Natural killer cell (primary cell): ENCODE measurements at regions not wholly inside any gene's neighbourhood (a gene's known extent, or its start where the extent isn't known, plus 50 kb on each side); places are given as distances from the start of the nearest gene placed in this dataset.
"Not testable (repeated sequence)": the region's sequence is repeated elsewhere in the genome, so short reads cannot be mapped to it uniquely, and the experiment has no call there.

Experiments
- ATAC-seq, 3 donors: fragments of 150-1000 bp in 2 of 3; fragments of 200-7000 bp in 1 of 3; cut with Tn5 transposase; 1 replicate in 1 of 3; 2 replicates in 2 of 3; pipeline ENCODE4 v1.10.0; 2021; ENCODE audit warnings: mild to moderate bottlenecking in 2 of 3, moderate library complexity in 2 of 3
- DNase-seq, 2 donors: peaks; one replicate each; pipeline versions ENCODE4 v3.0.0 to v3.0.0-alpha.2; 2013 to 2021; ENCODE audit warnings: mixed read lengths in 1 of 2
- H3K27ac ChIP-seq: one replicate; pipeline ENCODE4 v1.5.1; 2013; ENCODE audit warnings: mild to moderate bottlenecking, low read length
- H3K27me3 ChIP-seq: one replicate; pipeline ENCODE4 v1.6.1; 2013; ENCODE audit warnings: low read length; ENCODE audit not compliant: control insufficient read depth, insufficient read depth
- H3K36me3 ChIP-seq: one replicate; pipeline ENCODE4 v1.6.1; 2013; ENCODE audit warnings: low read length; ENCODE audit not compliant: control insufficient read depth, insufficient read depth
- H3K4me1 ChIP-seq: one replicate; pipeline ENCODE4 v1.6.1; 2013; ENCODE audit warnings: low read length; ENCODE audit not compliant: control insufficient read depth, insufficient read depth
- H3K4me3 ChIP-seq: one replicate; pipeline ENCODE4 v1.5.1; 2013; ENCODE audit warnings: low read length
- H3K9me3 ChIP-seq: one replicate; pipeline ENCODE4 v1.6.1; 2013; ENCODE audit warnings: low read length; ENCODE audit not compliant: control insufficient read depth, insufficient read depth
- H3K27ac Mint-ChIP-seq, 2 donors: one replicate each; pipeline ENCODE4 v1.8.0; 2022; ENCODE audit warnings: mild to moderate bottlenecking in 2 of 2, mixed read lengths in 2 of 2, moderate library complexity in 1 of 2
- H3K27me3 Mint-ChIP-seq, 2 donors: one replicate each; pipeline ENCODE4 v1.8.0; 2022; ENCODE audit warnings: low read depth in 2 of 2, mixed read lengths in 2 of 2
- H3K36me3 Mint-ChIP-seq: one replicate; pipeline ENCODE4 v1.8.0; 2022; ENCODE audit warnings: mixed read lengths
- H3K4me1 Mint-ChIP-seq, 2 donors: one replicate each; pipeline ENCODE4 v1.8.0; 2022; ENCODE audit warnings: mixed read lengths in 2 of 2
- H3K4me3 Mint-ChIP-seq: one replicate; pipeline ENCODE4 v1.8.0; 2022; ENCODE audit warnings: mild to moderate bottlenecking, moderate library complexity, mixed read lengths
- H3K9me3 Mint-ChIP-seq, 2 donors: one replicate each; pipeline ENCODE4 v1.8.0; 2022; ENCODE audit warnings: mixed read lengths in 2 of 2
- CTCF ChIP-seq: fragments of 200-600 bp; IDR thresholded peaks from one replicate; pipeline ENCODE4 v1.8.0; 2022; ENCODE audit warnings: antibody characterized with exemption
- WGBS: methylation state at CpG from one replicate; pipeline ENCODE4 v1.1.7; 2013; ENCODE audit warnings: missing lambda C conversion rate; ENCODE audit not compliant: insufficient coverage; 5-methylcytosine and 5-hydroxymethylcytosine counted together
- intact Hi-C: fragments of 100-400 bp; cut with micrococcal nuclease; formaldehyde crosslinking; loops from one replicate; pipeline ENCODE4 v1.14.2; 2022

- Mint-ChIP-seq H3K27me3 (peaks cover 0 to 4% of the 10 kb centered on the region in 2 donors), H3K27ac (no peak overlapping the region), H3K4me3 (no peak overlapping the region), H3K36me3 (no peaks in the 10 kb centered on the region), H3K9me3 (no peaks in the 10 kb centered on the region), H3K4me1 (peaks cover 0 to 8% of the 10 kb centered on the region in 2 donors)
- intact Hi-C loops, result no loop called here
- Histone ChIP-seq H3K4me1 (no peaks in the 10 kb centered on the region), H3K36me3 (no peaks in the 10 kb centered on the region), H3K27me3 (no peaks in the 10 kb centered on the region), H3K4me3 (no peak overlapping the region), H3K27ac (no peak overlapping the region), H3K9me3 (no peaks in the 10 kb centered on the region)
- ATAC-seq, result no peak
- WGBS, result 94% methylated on average over 2 of the region's 7 CpGs
- DNase-seq, result no peak
- no peak for TF ChIP-seq CTCF
Measured at GRCh38 chr10:78467496-78468106, 433.9 kb downstream of the RPS24 start.

- H3K27me3 Mint-ChIP-seq, H3K9me3 ChIP-seq, H3K4me3 ChIP-seq, H3K4me1 Mint-ChIP-seq, H3K36me3 Mint-ChIP-seq, H3K4me3 Mint-ChIP-seq, H3K9me3 Mint-ChIP-seq, H3K4me1 ChIP-seq, H3K27ac ChIP-seq, intact Hi-C loops, ATAC-seq, H3K27me3 ChIP-seq, DNase-seq, H3K36me3 ChIP-seq, H3K27ac Mint-ChIP-seq: not testable (repeated sequence)
- WGBS, result 93% methylated on average over 26 of the region's 26 CpGs
Measured at GRCh38 chr10:78468731-78469130, 435.1 kb downstream of the RPS24 start.

- Histone ChIP-seq H3K36me3 (no peaks in the 10 kb centered on the region), H3K4me3 (no peak overlapping the region), H3K9me3 (no peaks in the 10 kb centered on the region), H3K27ac (no peak overlapping the region), H3K4me1 (no peaks in the 10 kb centered on the region), H3K27me3 (no peaks in the 10 kb centered on the region)
- Mint-ChIP-seq H3K9me3 (no peaks in the 10 kb centered on the region), H3K4me3 (no peak overlapping the region), H3K4me1 (peaks cover 0 to 8% of the 10 kb centered on the region in 2 donors), H3K36me3 (no peaks in the 10 kb centered on the region), H3K27me3 (peaks cover 3 to 5% of the 10 kb centered on the region in 2 donors), H3K27ac (no peak overlapping the region)
- ATAC-seq (peak in 2 of 3 donors; percentile 37 to 45), DNase-seq (no peak)
- no peak for TF ChIP-seq CTCF
- intact Hi-C loops, result no loop called here
- 68% methylated on average over 7 of the region's 7 CpGs for WGBS
Measured at GRCh38 chr10:78470267-78471103, 436.8 kb downstream of the RPS24 start.

- no peak for DNase-seq
- Mint-ChIP-seq H3K4me3 (no peak overlapping the region), H3K9me3 (no peaks in the 10 kb centered on the region), H3K4me1 (peaks cover 0 to 8% of the 10 kb centered on the region in 2 donors), H3K36me3 (no peaks in the 10 kb centered on the region), H3K27ac (no peak overlapping the region), H3K27me3 (peaks cover 3 to 9% of the 10 kb centered on the region in 2 donors)
- H3K4me1 ChIP-seq, result no peaks in the 10 kb centered on the region
- no peaks in the 10 kb centered on the region for H3K27me3 ChIP-seq
- intact Hi-C loops, result no loop called here
- H3K27ac ChIP-seq, result no peak overlapping the region
- no peaks in the 10 kb centered on the region for H3K36me3 ChIP-seq
- ATAC-seq, result no peak
- TF ChIP-seq CTCF, result no peak
- H3K9me3 ChIP-seq, result no peaks in the 10 kb centered on the region
- WGBS, result 77% methylated on average over 8 of the region's 8 CpGs
- no peak overlapping the region for H3K4me3 ChIP-seq
Measured at GRCh38 chr10:78471326-78471722, 437.7 kb downstream of the RPS24 start.
